ENCODE measurements at regions not wholly inside any gene's neighbourhood (a gene's known extent, or its start where the extent isn't known, plus 50 kb on each side); places are given as distances from the start of the nearest gene placed in this dataset.

GRCh38 chr10:28815681-28816080 is 138.4 kb downstream of the BAMBI start:
- Histone ChIP-seq H3K27ac (no peak overlapping the region), H3K4me1 (replicated peaks) (no peaks in the 10 kb centered on the region), H3K36me3 (no peaks in the 10 kb centered on the region), H3K4me3 (no peak overlapping the region), H3K9me3 (no peaks in the 10 kb centered on the region), H3K27me3 (replicated peaks; ENCODE audit: insufficient read depth) (no peaks in the 10 kb centered on the region)
- WGBS: 99% methylated on average over 20 of the region's 37 CpGs
- no peak for DNase-seq (ENCODE audit: low spot score)
- no peak for TF ChIP-seq POLR2AphosphoS5 (IDR thresholded peaks at IDR 0.05)
- no peak for TF ChIP-seq POLR2A (IDR thresholded peaks at IDR 0.05)
- TF ChIP-seq CTCF (IDR thresholded peaks at IDR 0.05): no peak
- intact Hi-C loops (cut with DNase I): no loop called here

- H3K4me3 ChIP-seq: no peak overlapping the region
- no peaks in the 10 kb centered on the region for H3K4me1 ChIP-seq (replicated peaks)
- no peak for DNase-seq (ENCODE audit: low spot score)
- no peak for TF ChIP-seq POLR2AphosphoS5 (IDR thresholded peaks at IDR 0.05)
- no peak for TF ChIP-seq POLR2A (IDR thresholded peaks at IDR 0.05)
- no peak for TF ChIP-seq CTCF (IDR thresholded peaks at IDR 0.05)
- H3K27me3 ChIP-seq (replicated peaks; ENCODE audit: insufficient read depth): peaks cover 4% of the 10 kb centered on the region
- intact Hi-C loops (cut with DNase I): no loop called here
- no peak overlapping the region for H3K27ac ChIP-seq
- H3K9me3 ChIP-seq: no peaks in the 10 kb centered on the region
- 64% methylated on average over 12 of the region's 12 CpGs for WGBS
- no peaks in the 10 kb centered on the region for H3K36me3 ChIP-seq
Observed at GRCh38 chr10:28822719-28823464, 145.6 kb downstream of the BAMBI start.

DNA sequence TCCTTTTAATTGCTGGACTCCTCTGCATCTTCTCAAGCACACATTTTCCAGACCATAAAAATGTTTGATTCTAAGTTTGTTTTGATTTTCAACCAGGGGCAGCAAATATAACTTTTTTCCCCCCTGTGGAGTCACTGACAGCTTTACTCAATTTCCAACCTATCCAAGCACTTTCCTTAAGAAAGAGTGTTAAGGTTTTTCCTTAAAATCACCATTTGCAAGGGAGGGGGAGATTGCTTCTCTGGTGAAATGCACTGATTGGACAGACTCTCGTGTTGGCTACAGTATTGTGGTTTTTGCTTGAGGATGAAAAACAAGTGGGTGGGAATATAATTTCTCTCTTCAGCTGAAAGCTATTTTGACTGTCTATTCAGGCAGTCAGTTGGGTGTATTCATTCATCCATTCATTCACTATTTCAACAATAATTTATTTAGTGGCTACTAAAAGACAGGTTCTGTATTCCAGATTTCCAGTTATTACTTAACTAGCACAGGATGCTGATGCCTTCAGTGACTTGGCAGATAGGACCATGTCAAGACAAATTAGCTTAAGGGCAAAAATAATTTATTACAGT is 146.3 kb downstream of the BAMBI start:
- Histone ChIP-seq H3K27me3 (replicated peaks; ENCODE audit: insufficient read depth) (peaks cover 4% of the 10 kb centered on the region), H3K36me3 (no peaks in the 10 kb centered on the region), H3K27ac (no peak overlapping the region), H3K4me1 (replicated peaks) (no peaks in the 10 kb centered on the region), H3K4me3 (no peak overlapping the region), H3K9me3 (no peaks in the 10 kb centered on the region)
- WGBS: 74% methylated on average over 1 of the region's 1 CpG
- TF ChIP-seq POLR2AphosphoS5 (IDR thresholded peaks at IDR 0.05): no peak
- TF ChIP-seq CTCF (IDR thresholded peaks at IDR 0.05): no peak
- no peak for TF ChIP-seq POLR2A (IDR thresholded peaks at IDR 0.05)
- no peak for DNase-seq (ENCODE audit: low spot score)
- intact Hi-C loops (cut with DNase I): no loop called here

- H3K9me3 ChIP-seq: no peaks in the 10 kb centered on the region
- DNase-seq (ENCODE audit: low spot score): no peak
- H3K36me3 ChIP-seq: no peaks in the 10 kb centered on the region
- peaks cover 2% of the 10 kb centered on the region for H3K27me3 ChIP-seq (replicated peaks; ENCODE audit: insufficient read depth)
- TF ChIP-seq POLR2AphosphoS5 (IDR thresholded peaks at IDR 0.05) (peak; percentile 6), POLR2A (IDR thresholded peaks at IDR 0.05) (no peak)
- no peak overlapping the region for H3K27ac ChIP-seq
- H3K4me3 ChIP-seq: no peak overlapping the region
- intact Hi-C loops (cut with DNase I): no loop called here
- no peaks in the 10 kb centered on the region for H3K4me1 ChIP-seq (replicated peaks)
- 26% methylated on average over 4 of the region's 4 CpGs for WGBS
Observed at GRCh38 chr10:28833313-28833712, 156.0 kb downstream of the BAMBI start.

DNA sequence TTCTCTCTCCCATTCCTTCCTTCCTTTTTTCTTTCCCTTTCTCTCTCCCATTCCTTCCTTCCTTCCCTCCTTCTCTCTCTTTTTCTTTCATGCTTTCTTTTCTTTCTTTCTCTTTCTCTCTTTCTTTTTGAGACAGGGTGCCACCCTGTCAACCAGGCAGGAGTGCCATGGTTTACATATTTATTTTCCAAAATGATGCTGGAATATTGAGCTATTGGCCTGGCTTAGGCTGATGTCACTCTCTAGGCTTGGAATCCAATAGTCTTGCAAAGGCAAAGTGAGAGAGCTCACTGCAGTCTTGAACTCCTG is 159.1 kb downstream of the BAMBI start:
- no peak for DNase-seq (ENCODE audit: low spot score)
- H3K27ac ChIP-seq: no peak overlapping the region
- H3K36me3 ChIP-seq: no peaks in the 10 kb centered on the region
- intact Hi-C loops (cut with DNase I): no loop called here
- no peaks in the 10 kb centered on the region for H3K4me1 ChIP-seq (replicated peaks)
- no peak overlapping the region for H3K4me3 ChIP-seq
- H3K27me3 ChIP-seq (replicated peaks; ENCODE audit: insufficient read depth): peaks cover 2% of the 10 kb centered on the region
- TF ChIP-seq POLR2A (IDR thresholded peaks at IDR 0.05): no peak
- TF ChIP-seq POLR2AphosphoS5 (IDR thresholded peaks at IDR 0.05): no peak
- TF ChIP-seq CTCF (IDR thresholded peaks at IDR 0.05): no peak
- H3K9me3 ChIP-seq: no peaks in the 10 kb centered on the region
